ENCODE measurements at regions not wholly inside any gene's neighbourhood (a gene's known extent, or its start where the extent isn't known, plus 50 kb on each side); places are given as distances from the start of the nearest gene placed in this dataset.

DNA sequence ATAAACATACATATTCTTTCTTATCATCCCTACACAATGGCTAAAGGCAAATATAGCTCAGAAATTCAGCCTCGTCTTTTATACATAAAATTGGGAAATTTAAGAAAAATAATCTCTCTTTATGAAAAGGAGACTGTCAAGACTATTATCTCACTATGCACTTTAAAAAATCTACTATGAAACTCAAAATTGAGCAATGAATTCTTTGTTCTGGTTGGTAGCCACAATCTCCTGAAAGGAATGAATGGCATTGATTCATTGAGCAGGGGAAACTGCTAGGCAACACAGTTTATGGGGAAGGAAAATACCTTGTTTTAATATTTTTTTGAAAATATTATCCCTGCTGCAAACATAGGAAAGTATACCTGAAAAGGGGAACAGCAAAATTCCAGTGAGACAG, 397.1 kb downstream of the RAB28 start:
- TF ChIP-seq CTCF (conservative IDR thresholded peaks at IDR 0.05) (no peak), EZH2 (IDR thresholded peaks at IDR 0.05; ENCODE audit: low read depth) (no peak)

Measured in PC-9 (cell line).